H1 (cell line): ENCODE measurements at regions not wholly inside any gene's neighbourhood (a gene's known extent, or its start where the extent isn't known, plus 50 kb on each side); places are given as distances from the start of the nearest gene placed in this dataset.

ENCODE experiments used
- CTCF ChIA-PET: fragments of 300-600 bp; sonication (Branson Sonifier 250); formaldehyde crosslinking; loops from one replicate; lab custom pipeline; 2021; ENCODE audit not compliant: partially characterized antibody; lab: Charles Lee
- POLR2A ChIA-PET: fragments of 300-600 bp; sonication (Branson Sonifier 250); formaldehyde crosslinking; loops from one replicate; lab custom pipeline; 2021; ENCODE audit warnings: inconsistent platforms; ENCODE audit not compliant: partially characterized antibody; lab: Charles Lee
- DNase-seq, 2 experiments: peaks; one replicate each; pipeline versions ENCODE4 v3.0.0 to v3.0.0-alpha.2; 2010 to 2022; ENCODE audit warnings: low spot score in 2 of 2, low read depth in 1 of 2, mixed read lengths in 1 of 2
- FAIRE-seq: peaks from 2 replicates; lab custom pipeline; 2011; peaks lifted over from hg19 to GRCh38; lab: Jason Lieb, UNC
- H2AFZ ChIP-seq: 2 replicates; pipeline ENCODE4 v1.8.1; 2012; ENCODE audit warnings: low read length, inconsistent platforms
- H2AK5ac ChIP-seq: 2 replicates; pipeline ENCODE4 v1.6.1; 2013; ENCODE audit warnings: low read depth, low read length
- H2BK120ac ChIP-seq: replicated peaks from 2 replicates; pipeline ENCODE3; 2013; ENCODE audit warnings: low read depth, low read length, inconsistent platforms
- H2BK12ac ChIP-seq: 2 replicates; pipeline ENCODE4 v1.6.1; 2013; ENCODE audit warnings: low read depth, low read length
- H2BK15ac ChIP-seq: 2 replicates; pipeline ENCODE4 v1.6.1; 2013; ENCODE audit warnings: low read length
- H2BK20ac ChIP-seq: 2 replicates; pipeline ENCODE4 v1.6.1; 2013; ENCODE audit warnings: low read length
- H2BK5ac ChIP-seq: 2 replicates; pipeline ENCODE4 v1.6.1; 2013; ENCODE audit warnings: low read depth, low read length
- H3K14ac ChIP-seq: 2 replicates; pipeline ENCODE4 v1.6.1; 2013; ENCODE audit warnings: inconsistent platforms; ENCODE audit not compliant: insufficient read length
- H3K18ac ChIP-seq: 2 replicates; pipeline ENCODE4 v1.6.1; 2013; ENCODE audit warnings: low read length; ENCODE audit errors: extremely low read depth
- H3K23ac ChIP-seq: 2 replicates; pipeline ENCODE4 v1.6.1; 2013; ENCODE audit warnings: inconsistent platforms; ENCODE audit not compliant: insufficient read length
- H3K23me2 ChIP-seq: 2 replicates; pipeline ENCODE4 v1.6.1; 2013; ENCODE audit warnings: low read depth, low read length
- H3K27ac ChIP-seq: 2 replicates; pipeline ENCODE4 v1.6.1; 2011; ENCODE audit warnings: low read depth, low read length, inconsistent platforms
- H3K27me3 ChIP-seq, 4 experiments: replicated peaks in 1 of 4; 1 replicate in 1 of 4; 2 replicates in 3 of 4; pipeline versions ENCODE4 v1.6.1 to v1.8.1; 2011 to 2013; ENCODE audit warnings: low read length in 3 of 4, mild to moderate bottlenecking in 3 of 4, inconsistent platforms in 2 of 4, mixed read lengths in 2 of 4, moderate library complexity in 1 of 4; ENCODE audit not compliant: control insufficient read depth in 3 of 4, insufficient read depth in 3 of 4; ENCODE audit errors: extremely low read depth in 1 of 4
- H3K36me3 ChIP-seq, 4 experiments: 2 replicates each; pipeline versions ENCODE4 v1.6.1 to v1.8.1; 2011 to 2013; ENCODE audit warnings: mild to moderate bottlenecking in 4 of 4, low read length in 3 of 4, moderate library complexity in 2 of 4, control low read depth in 1 of 4, inconsistent platforms in 1 of 4; ENCODE audit not compliant: insufficient read depth in 4 of 4, control insufficient read depth in 2 of 4
- H3K4ac ChIP-seq: replicated peaks from 2 replicates; pipeline ENCODE3; 2013; ENCODE audit warnings: low read length, low read depth, mixed read lengths, inconsistent platforms; ENCODE audit not compliant: insufficient read length
- H3K4me1 ChIP-seq, 4 experiments: replicated peaks in 1 of 4; 1 replicate in 1 of 4; 2 replicates in 3 of 4; pipeline versions ENCODE4 v1.6.1 to v1.8.1; 2011 to 2013; ENCODE audit warnings: low read length in 3 of 4, inconsistent platforms in 2 of 4, mixed read lengths in 1 of 4; ENCODE audit not compliant: insufficient read depth in 4 of 4, control insufficient read depth in 3 of 4
- H3K4me2 ChIP-seq, 2 experiments: 2 replicates each; pipeline versions ENCODE4 v1.6.1 to v1.8.1; 2011 to 2013; ENCODE audit warnings: low read depth in 2 of 2, low read length in 2 of 2, control low read depth in 1 of 2, inconsistent platforms in 1 of 2, mild to moderate bottlenecking in 1 of 2; ENCODE audit not compliant: insufficient read depth in 1 of 2
- H3K4me3 ChIP-seq, 4 experiments: fragments of 200-600, 300-600 bp in 1 of 4; sonication (generic), shearing (Covaris generic), sonication (Bioruptor Twin) in 1 of 4; 2 replicates each; pipeline versions ENCODE4 v1.5.1 to v1.8.1; 2011 to 2016; ENCODE audit warnings: low read length in 4 of 4, low read depth in 3 of 4, control low read depth in 2 of 4, inconsistent platforms in 2 of 4, mild to moderate bottlenecking in 2 of 4, mixed read lengths in 1 of 4, moderate library complexity in 1 of 4; ENCODE audit not compliant: insufficient read depth in 2 of 4; ENCODE audit errors: extremely low read depth in 1 of 4
- H3K56ac ChIP-seq: replicated peaks from 2 replicates; pipeline ENCODE3; 2013; ENCODE audit warnings: low read depth, mild to moderate bottlenecking, mixed read lengths, low read length, inconsistent platforms; ENCODE audit not compliant: insufficient read length
- H3K79me1 ChIP-seq: 2 replicates; pipeline ENCODE4 v1.6.1; 2013; ENCODE audit warnings: low read depth, low read length, control low read depth
- H3K79me2 ChIP-seq, 2 experiments: 2 replicates each; pipeline versions ENCODE4 v1.6.1 to v1.8.1; 2012 to 2013; ENCODE audit warnings: low read length in 2 of 2, mild to moderate bottlenecking in 2 of 2, inconsistent platforms in 1 of 2; ENCODE audit not compliant: insufficient read depth in 2 of 2, control insufficient read depth in 1 of 2
- H3K9ac ChIP-seq, 4 experiments: replicated peaks in 1 of 4; 1 replicate in 1 of 4; 2 replicates in 3 of 4; pipeline versions ENCODE4 v1.6.1 to v1.8.1; 2011 to 2013; ENCODE audit warnings: low read depth in 3 of 4, low read length in 3 of 4, control low read depth in 2 of 4, mild to moderate bottlenecking in 2 of 4, moderate library complexity in 2 of 4, inconsistent platforms in 1 of 4; ENCODE audit errors: extremely low read depth in 1 of 4
- H3K9me3 ChIP-seq, 2 experiments: 2 replicates each; pipeline versions ENCODE4 v1.6.1 to v1.8.1; 2012 to 2013; ENCODE audit warnings: mild to moderate bottlenecking in 2 of 2, moderate library complexity in 2 of 2, control low read depth in 1 of 2, inconsistent platforms in 1 of 2, low read depth in 1 of 2, low read length in 1 of 2, mixed read lengths in 1 of 2; ENCODE audit not compliant: insufficient read depth in 2 of 2
- H4K20me1 ChIP-seq, 2 experiments: replicated peaks in 1 of 2; 2 replicates each; pipeline versions ENCODE3 to v1.8.1; 2011 to 2013; ENCODE audit warnings: inconsistent platforms in 2 of 2, low read length in 2 of 2, mild to moderate bottlenecking in 1 of 2; ENCODE audit not compliant: insufficient read depth in 2 of 2, control insufficient read depth in 1 of 2
- H4K5ac ChIP-seq: 2 replicates; pipeline ENCODE4 v1.6.1; 2013; ENCODE audit warnings: low read length, low read depth, mixed read lengths, inconsistent platforms; ENCODE audit not compliant: insufficient read length
- H4K8ac ChIP-seq: 2 replicates; pipeline ENCODE4 v1.8.0; 2013; ENCODE audit warnings: mild to moderate bottlenecking, moderate library complexity, low read length, inconsistent platforms; ENCODE audit not compliant: insufficient read depth; ENCODE audit errors: extremely low read depth
- H4K91ac ChIP-seq: replicated peaks from 2 replicates; pipeline ENCODE3; 2013; ENCODE audit warnings: low read length, mixed read lengths, inconsistent platforms; ENCODE audit not compliant: insufficient read length
- KDM5A ChIP-seq: fragments of 200-600 bp; IDR thresholded peaks from 2 replicates; pipeline ENCODE4 v1.7.1; 2012; ENCODE audit warnings: mild to moderate bottlenecking, low read length, inconsistent platforms, mixed read lengths
- SAP30 ChIP-seq: fragments of 300-600 bp; sonication (generic); IDR thresholded peaks from 2 replicates; pipeline ENCODE4 v1.7.1; 2012; ENCODE audit warnings: low read length, moderate library complexity, mild to moderate bottlenecking, inconsistent platforms; ENCODE audit not compliant: insufficient read depth, insufficient replicate concordance
- WGBS, 2 experiments: shearing (Covaris generic) in 1 of 2; methylation state at CpG; one replicate each; pipeline versions ENCODE4 v1.1.6 to v1.1.7; 2013 to 2015; ENCODE audit warnings: low lambda C conversion rate in 2 of 2, mixed read lengths in 2 of 2, inconsistent platforms in 1 of 2, low coverage in 1 of 2, missing lambda C conversion rate in 1 of 2; ENCODE audit not compliant: insufficient replicate concordance in 2 of 2, insufficient coverage in 1 of 2, insufficient read length in 1 of 2; ENCODE audit errors: extremely low coverage in 1 of 2, missing lambda C conversion rate in 1 of 2; 5-methylcytosine and 5-hydroxymethylcytosine counted together

GRCh38 chr6:74015427-74015826 is 319.4 kb downstream of the CD109 start:
- ChIA-PET CTCF (interaction anchor here (1.3 to 1.9 kb wide), 3 partner anchors 24 to 192 kb away, joined by 3 to 6 read pairs (median 3); no protein-coding TSS in a partner anchor), POLR2A (no interaction called here)
- H2AFZ ChIP-seq, result no peak overlapping the region
- DNase-seq, result no peak
- TF ChIP-seq KDM5A, result no peak
- TF ChIP-seq SAP30, result no peak
- H3K36me3 ChIP-seq, result no peaks in the 10 kb centered on the region
- 0 out of 7 replicates have a peak, but pooled peaks cover 0 to 2% (median 0%) of the 10 kb centered on the region in 4 experiments for H3K4me1 ChIP-seq
- H3K79me1 ChIP-seq, result no peaks in the 10 kb centered on the region
- H4K91ac ChIP-seq, result no peak overlapping the region
- no peak overlapping the region for H3K4ac ChIP-seq
- H2BK15ac ChIP-seq, result no peak overlapping the region
- H2BK20ac ChIP-seq, result no peak overlapping the region
- H3K9ac ChIP-seq, result no peak overlapping the region
- no peak overlapping the region for H4K8ac ChIP-seq
- no peak overlapping the region for H3K14ac ChIP-seq
- H2BK5ac ChIP-seq, result no peak overlapping the region
- no peak overlapping the region for H2BK12ac ChIP-seq
- no peak overlapping the region for H3K56ac ChIP-seq
- H3K23me2 ChIP-seq, result no peaks in the 10 kb centered on the region
- no peak overlapping the region for H3K4me2 ChIP-seq
- no peak overlapping the region for H2AK5ac ChIP-seq
- peaks cover 12 to 18% of the 10 kb centered on the region in 2 experiments for H3K9me3 ChIP-seq
- no peaks in the 10 kb centered on the region for H4K20me1 ChIP-seq
- no peak overlapping the region for H3K27ac ChIP-seq
- no peak for FAIRE-seq
- no peaks in the 10 kb centered on the region for H3K79me2 ChIP-seq
- 78% methylated on average over 1 of the region's 1 CpG; no CpG with 5 or more reads in 1 of the 2 experiments for WGBS, 2 experiments
- H2BK120ac ChIP-seq, result no peak overlapping the region
- H3K4me3 ChIP-seq, result no peak overlapping the region
- H3K18ac ChIP-seq, result no peak overlapping the region
- H3K23ac ChIP-seq, result no peak overlapping the region
- no peak overlapping the region for H4K5ac ChIP-seq
- H3K27me3 ChIP-seq, result no peaks in the 10 kb centered on the region
